Activated CD4-positive, alpha-beta T cell treated with anti-CD3 and anti-CD28 coated beads, Interleukin-2, Interleukin-4, amounts not matched to agents 100 ng/mL and 50 ng/mL, durations not matched to agents 16 hours and 8 hours (primary cell): ENCODE measurements at regions not wholly inside any gene's neighbourhood (a gene's known extent, or its start where the extent isn't known, plus 50 kb on each side); places are given as distances from the start of the nearest gene placed in this dataset.

Experiments used
- DNase-seq: peaks from one replicate; pipeline ENCODE4 v3.0.0-alpha.2; 2020; ENCODE audit warnings: low spot score

DNA sequence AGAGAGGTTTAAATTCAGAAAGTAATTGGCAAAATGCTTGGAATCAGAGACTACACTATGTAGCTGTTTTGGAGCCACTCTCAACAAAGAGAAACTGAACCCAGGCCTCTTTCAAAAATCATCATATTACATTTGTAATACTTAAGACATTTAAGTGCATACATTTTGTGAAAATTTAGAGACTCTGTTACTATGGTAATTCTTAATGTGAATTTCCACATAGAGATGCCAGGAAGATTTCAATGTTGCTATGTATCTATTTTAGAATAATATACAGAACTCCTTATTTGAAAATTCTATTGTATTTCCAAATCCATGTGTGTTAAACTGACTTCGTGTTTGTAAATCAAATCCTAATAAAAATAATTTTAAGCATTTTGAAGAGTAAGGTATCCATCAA, 1260.9 kb upstream of the C9orf72 start:
- DNase-seq, result no peak

DNA sequence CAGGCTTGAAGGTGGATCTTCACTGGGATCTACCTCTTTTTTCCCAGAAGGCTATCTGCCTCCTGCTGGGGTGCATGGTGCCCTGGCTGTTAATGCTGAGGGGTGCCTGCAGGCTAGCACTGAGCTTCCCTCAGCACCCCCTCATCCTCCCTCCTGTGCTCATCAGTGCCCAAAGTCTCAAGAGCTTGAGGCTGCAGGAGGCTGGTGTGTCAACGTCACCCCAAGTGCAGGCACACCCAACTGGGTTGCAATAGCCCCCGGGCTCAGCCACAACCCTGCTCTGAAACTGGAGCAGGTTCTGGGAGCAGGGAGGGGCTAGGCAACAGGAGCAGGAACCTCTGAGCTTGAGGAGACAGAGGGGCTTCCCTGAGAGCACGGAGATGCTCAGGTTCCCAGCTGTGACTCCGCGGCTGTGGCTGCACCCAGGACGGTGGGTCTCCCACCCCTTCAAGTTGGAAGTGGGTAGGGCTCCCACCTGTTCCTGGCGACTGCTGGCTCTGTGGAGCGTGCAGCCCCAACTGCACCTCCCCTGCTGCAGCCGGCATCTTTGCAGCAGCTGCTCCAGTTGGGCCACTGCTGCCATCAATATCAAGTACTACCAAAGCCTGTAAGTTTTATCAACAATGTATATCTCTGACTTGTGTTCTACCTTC, 1266.6 kb upstream of the C9orf72 start:
- DNase-seq, result no peak

DNA sequence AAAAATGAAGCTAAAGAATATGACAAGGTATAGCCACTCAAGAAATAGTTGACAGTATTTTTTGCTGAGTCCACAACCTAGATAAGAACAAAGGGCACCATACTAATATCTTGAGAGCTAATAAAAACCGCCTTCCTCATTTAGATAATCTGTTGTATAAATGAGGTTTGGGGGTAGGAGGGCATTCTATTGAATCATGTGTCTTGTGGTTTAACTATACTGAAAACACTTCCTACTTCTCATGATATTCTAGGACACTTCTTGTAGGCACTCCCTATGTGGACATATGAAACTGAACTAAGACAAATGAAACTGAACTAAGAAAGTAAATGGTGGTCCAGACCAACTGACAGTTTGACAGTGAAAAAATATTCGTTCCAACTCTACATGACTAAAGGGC, 1268.5 kb upstream of the C9orf72 start:
- DNase-seq, result no peak

DNA sequence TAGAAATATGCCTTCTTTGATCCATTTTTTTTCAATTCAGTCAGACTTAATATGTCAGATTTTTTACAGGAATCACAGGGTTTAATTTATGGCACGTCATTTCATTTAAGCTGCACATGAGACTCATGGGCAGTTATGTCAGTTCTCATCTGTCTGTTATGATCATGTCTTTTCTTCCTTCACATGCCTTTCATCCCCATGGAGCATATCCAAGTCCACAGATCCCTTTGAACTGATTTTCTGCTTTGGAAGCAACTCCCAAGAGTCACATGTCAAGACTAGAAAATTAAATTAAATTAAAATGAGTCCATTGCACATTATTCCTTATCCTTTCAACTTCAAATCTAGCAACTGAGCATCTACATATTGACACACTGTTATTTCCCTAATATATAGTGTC, 1274.0 kb upstream of the C9orf72 start:
- no peak for DNase-seq

DNA sequence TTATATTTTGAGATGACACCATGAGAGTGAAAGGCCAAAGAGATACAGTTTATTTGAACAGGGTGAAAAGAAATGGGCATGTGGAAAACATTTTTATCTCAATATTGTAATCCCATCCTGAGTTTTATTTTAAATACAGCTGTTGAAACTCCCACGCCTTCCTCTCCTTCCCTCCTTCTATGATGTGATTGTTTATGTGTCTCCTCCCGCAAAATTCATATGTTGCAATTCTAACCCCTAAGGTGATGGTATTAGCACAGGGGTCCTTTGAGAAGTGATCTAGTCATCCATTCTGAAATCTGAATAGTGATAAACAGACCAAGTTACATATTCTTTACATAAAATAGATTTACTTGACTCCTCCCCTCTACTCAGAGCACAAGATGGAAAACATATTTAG, 1275.4 kb upstream of the C9orf72 start:
- DNase-seq, result no peak

DNA sequence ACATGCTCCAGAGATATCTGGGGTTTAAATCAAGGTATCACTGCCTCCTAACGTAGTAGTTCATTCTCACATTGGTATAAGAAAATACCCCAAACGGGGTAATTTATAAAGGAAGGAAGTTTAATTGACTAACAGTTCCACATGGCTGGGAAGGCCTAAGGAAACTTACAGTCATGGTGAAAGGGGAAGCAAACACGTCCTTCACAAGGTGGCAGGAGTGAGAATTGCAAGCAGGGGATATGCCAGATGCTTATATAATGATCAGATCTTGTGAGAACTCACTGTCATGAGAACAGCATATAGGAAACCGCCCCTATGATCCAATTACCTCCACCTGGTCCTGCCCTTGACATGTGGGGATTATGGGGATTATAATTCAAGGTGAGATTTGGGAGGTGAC, 1280.2 kb upstream of the C9orf72 start:
- no peak for DNase-seq

DNA sequence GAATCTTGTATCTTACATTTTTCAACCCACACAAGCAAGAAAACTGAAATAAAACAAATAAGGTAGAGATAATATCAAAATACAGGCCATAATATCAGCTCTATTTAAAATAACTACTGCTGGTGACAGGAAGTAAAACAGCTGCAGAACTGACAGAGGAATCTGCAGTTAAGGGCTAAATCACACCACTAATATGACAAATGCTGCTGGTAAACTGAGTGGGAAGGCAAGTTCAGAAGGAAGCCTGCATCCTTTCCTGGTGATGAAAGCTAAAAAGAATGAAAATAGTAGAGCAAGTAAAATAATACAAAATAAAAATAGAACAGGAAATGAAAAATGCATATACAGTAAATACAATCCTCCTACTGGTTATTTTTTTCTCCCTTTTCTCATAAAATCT, 1293.7 kb upstream of the C9orf72 start:
- no peak for DNase-seq

DNA sequence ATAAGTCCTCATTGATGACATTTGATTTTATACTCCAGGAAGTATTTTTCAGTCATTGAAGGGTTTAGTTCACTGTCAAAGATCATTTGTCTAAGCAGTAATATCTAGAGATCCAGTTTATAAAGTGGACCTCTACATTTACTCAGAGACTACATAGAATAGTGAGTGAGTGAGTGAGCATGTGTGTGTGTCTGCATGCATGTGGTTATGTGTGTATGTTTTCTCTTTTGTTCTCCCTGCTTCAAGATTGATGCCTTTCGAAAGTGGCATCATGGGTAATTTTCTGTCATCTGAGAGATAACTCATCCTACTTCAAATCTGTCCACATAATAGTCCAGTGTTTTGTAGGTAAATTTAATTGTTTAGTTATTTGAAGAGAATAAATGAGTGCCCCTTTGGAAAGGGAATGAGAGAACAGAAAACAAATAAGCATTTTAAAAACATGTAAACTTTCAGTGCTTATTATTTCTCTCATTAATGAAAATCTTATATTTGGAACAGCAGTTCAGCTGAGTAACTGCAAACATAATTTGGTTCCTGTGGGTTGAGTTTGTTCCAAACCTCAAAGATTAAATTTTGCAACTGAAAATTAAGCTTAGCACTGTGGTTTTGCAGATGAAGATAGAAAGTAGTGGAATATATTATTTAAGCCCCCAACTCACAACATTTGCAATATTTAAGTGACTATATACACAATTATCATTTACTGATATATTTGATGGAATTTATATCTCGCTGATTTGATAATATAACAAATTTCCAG, 1295.1 kb upstream of the C9orf72 start:
- DNase-seq, result no peak

DNA sequence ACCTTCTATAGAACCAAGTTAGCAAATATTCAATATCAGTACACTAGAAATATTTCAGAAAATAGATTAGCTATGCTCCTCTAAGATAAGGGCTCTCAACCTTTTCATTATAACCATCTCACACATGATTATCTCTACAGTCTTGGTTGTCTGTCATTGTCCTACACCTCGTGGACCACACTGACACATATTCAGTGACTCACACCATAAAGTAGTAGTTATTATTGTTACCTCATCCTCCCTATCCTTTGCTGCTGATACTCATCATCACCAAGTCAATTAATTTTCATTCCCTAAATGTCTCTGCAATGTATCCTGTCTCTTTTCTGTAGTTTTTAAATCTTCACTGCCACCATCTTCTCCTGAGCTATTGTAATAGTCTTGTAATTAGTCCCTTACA, 1309.2 kb upstream of the C9orf72 start:
- no peak for DNase-seq

DNA sequence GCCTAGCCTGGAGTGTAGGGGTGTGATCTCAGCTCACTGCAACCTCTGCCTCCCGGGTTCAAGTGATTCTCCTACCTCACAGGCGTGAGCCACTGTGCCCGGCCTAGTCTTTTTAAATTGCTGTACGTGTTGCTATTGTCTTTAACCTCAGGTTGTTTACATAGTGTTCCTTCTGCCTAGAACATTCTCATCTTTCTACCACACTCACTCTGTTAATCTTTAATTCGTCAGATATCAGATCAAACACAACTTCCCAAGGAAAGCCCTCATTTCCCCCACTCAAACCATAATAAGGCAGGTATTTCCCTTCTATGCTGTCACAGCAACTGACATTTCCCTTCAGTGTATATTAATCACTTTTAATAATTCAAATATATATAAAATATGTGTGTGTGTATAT, 1310.0 kb upstream of the C9orf72 start:
- no peak for DNase-seq

DNA sequence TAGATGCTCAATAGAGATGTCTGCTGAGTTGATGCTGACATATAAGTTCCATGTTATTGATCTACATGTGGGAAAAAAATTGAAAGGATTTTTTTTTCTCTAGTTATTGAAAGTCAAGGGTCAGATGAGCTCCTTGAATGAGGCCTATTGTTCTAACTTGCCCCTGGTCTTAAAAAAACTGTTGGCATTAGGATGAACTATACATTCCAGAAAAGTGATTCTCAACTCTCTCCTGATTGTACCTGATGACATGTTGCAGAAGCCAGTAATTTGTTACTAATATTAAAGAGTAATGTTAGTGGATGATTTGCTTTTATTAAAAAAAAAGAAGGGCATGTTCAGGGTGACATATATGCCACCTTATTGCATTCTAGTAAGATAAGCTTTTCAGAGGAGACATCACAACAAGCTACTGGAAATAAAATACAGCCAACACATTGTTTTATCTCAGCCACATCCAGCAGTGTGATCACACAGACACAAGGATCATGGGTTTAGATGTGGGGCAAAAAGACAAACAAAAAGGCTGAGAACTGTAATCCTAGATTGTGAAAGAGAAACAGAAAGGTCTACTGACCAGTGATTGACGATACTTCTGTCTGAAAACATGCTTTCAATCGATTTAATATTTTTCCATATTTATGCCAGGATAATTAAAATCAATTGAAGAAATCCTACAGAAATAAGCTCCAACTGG, 1314.1 kb upstream of the C9orf72 start:
- no peak for DNase-seq

DNA sequence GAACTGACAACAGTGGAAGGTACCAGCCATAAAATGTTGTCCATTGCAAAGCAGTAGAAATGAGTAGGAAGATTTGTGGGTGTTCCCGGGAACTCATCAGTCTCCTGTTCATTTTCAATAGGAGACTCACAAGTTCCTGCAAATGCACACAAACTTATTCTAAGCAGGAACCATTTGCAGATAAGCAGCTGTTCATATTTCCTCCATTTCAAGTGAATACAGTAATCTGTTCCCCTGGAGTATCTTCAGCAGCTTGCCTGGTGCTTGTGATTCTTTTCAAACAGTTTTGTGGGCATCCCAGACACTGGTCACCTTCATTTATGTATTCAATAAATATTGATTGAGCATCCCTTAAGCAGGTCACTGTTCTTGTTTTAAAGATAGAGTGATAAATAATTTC, 1315.5 kb upstream of the C9orf72 start:
- DNase-seq, result no peak

DNA sequence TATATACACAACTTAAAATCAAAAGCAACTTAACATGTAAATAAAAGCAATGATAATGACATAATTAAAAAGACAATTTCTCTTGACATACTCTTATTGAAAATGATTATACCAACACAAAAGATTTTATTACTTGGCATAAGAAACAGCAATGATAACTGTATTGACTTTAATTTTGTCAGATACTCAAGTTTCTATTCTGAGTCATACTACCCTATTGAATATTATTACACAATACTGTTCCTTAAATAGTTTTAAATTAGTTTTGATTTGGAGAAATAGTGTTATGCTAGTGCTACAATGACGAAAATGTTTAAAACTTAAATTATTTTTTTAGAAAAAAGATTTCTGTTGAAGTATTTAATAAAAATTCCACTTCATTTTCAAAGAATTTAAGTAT, 1319.3 kb upstream of the C9orf72 start:
- DNase-seq, result no peak

DNA sequence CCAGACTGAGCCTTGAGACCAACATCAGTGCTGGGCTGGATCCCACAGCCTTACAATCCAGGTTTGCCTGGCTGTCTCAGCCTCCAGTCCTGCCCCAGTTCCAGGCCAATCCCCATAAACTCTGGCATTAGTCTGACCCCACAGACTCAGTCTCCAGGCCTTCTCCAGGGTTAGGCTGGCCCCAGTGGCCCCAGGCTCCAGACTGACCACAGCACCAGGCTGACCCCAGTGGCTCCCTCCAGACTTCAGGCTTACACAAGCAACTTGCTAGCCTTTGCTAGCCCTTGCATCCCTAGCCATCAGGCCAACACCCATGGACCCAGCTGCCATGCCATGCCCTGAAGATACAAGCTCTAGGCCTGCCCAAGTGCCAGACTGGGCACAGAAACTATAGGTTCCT, 1326.0 kb upstream of the C9orf72 start:
- no peak for DNase-seq

DNA sequence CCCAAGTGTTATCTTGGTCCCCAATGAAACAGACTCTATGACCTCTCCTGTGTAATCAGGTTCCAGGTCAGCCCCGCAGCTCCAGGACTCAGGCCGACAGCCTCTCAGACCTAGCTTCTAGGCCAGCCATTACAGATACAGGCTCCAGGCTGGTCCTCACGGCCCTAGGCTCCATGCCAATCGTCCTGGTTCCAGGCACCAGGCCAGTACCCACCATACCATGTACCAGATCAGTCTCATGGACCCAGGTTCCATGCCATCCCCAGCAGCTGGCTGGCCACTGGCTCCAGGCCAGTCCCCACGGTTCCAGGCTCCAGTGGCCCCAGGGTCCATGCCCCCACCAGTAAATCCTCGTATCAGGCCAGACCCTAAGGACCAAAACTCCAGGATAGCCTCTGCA, 1326.6 kb upstream of the C9orf72 start:
- DNase-seq, result no peak

DNA sequence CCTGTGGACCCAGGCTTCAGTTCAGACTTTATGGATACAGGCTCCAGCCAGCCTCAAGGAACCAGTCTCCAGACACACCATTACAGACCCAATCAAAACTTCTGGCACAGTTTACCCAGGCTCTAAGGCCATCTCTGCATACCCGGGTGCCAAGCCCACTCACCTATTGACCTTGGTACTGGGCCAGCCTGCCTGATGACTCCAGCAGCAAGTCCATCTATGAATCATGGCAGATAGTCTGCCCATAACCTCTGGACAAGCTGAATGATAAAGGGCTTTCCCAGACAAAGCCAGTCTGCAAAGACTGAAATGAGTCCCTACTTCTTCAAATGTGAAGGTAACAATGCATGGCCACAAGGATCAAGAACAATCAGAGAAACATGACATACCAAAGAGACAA, 1327.1 kb upstream of the C9orf72 start:
- no peak for DNase-seq

DNA sequence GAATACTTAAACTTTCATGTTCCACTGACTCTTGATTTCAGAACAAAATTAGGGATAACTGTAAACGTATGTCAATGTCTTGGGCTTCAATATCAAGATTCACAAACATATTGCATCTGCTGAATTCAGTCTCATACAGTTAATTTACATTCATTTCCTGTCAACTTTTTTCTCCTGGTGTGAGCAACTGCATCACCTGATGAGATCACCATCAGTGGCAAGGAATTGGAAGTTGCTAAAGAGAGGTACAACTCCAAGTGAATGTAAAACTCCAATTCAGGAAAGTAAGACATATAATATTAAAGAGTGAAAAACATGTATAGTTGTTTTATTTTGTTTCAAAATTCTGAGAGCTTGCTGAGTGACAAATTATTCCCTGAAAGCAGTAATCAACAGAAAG, 1336.2 kb upstream of the C9orf72 start:
- no peak for DNase-seq

DNA sequence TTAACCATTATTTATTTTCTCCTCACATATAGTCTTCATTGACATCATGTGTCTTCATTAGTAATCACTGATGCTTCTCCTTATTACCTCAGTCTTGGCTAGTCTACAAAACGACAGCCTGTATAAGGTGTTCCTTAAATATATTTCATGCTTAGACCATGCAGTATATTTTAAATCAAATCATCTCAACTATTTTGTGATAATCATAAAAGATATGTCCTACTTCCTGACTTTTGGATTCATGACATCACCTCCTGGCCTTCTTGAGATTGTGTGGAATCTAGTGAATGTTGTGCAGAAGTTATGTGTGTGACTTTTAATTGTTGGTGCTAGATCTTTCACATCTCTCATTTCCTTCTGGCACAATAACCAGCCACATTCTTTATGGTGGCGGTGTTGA, 1339.3 kb upstream of the C9orf72 start:
- no peak for DNase-seq

DNA sequence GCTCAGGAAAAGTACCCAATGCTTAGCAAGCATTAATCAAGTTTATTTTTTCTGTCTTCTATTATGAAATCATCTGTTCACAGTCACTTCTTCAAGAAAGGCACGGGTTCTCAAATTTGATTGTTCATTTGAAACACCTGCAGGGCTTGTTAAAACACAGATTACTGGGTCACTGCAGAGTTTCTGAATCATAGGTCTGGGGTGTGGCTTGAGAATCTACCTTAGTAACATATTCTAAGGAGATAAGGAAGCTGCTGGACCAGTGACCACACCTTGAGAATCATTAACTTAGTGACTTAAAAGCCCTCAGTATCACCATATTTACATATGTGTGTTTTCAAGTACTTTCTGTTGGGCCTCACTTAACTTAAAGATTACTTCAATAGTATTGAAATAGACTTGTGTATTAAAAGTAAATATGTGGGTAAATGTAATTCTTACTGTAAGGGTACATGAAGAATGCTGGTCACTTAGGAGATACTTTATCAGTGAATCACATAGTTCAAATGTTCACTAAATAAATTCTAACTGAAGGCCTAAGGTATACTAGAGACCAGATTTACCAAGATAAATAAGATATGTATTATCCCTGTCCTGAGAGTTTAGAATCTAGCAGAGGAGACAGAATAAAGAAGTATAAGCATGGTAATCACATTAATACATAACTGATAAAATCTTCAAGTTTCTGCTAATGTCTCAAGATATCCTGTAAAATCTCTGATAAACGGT, 1342.1 kb upstream of the C9orf72 start:
- DNase-seq, result no peak

DNA sequence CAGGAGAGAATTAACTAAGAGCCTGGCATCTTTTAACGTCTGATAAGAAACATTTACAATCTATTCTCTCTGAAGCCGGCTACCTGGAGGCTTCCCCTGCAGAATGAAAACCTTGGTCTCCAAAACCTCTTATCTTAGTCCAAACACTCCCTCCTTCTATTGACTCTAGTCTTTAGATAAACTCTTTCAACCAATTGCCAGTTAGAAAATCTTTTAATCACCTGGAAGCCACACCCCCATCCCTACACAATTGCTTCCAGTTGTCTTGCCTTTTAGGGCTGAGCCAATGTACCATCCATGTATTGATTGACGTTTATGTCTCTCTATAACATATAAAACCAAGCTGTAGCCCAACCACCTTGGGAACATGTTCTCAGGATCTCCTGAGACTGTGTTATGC, 1343.1 kb upstream of the C9orf72 start:
- no peak for DNase-seq

DNA sequence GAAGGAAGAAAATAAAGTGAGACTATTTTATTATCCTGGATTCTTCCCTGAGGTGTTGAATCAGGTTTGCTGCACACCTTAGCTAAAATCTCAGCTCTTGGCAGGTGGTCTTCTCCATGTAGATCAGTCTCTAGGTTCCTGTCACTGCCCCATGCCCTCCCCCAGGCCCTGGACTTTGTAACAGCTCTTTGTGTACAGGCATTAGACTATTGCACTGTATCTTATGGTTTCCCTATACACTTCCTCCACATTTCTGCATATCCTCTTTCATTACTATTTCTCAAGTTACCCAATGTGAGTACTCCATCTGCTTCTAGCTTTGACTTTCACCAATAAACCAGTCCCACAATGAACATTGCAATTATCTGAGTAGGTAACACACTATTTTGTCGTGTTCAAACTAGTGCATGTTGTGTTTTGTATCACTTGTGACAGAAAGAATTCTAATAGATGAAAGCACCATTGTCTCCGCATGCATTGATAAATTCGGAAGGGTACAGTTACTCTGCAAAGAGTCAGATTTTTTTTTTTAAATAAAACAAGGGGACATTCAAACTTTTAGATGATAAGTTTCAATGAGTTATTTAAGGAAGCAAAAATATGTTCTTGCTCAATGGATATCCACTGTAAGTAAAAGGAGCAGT, 1348.7 kb upstream of the C9orf72 start:
- DNase-seq, result no peak

DNA sequence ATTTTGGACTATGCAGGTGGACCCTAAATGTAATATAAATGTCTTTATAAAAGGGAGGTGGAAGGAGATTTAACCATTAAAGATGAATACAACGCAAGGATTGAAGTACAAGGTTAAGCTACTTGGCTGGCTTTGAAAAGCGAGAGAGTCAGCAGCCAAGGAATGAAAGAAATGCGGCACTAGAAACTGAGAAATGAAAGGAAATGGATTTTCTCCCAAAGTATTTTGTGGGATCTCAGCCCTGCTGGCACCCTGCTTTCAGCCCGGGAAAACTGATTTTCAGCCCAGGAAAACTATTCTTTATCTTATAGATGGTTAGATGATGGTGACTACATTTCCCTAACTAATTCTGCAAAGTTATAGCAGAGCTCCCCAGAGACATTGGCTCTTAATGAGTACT, 1349.6 kb upstream of the C9orf72 start:
- DNase-seq, result no peak
